H1 (cell line): ENCODE measurements at regions not wholly inside any gene's neighbourhood (a gene's known extent, or its start where the extent isn't known, plus 50 kb on each side); places are given as distances from the start of the nearest gene placed in this dataset.

Source experiments
- ATF2 ChIP-seq: IDR thresholded peaks from 2 replicates; pipeline ENCODE4 v1.6.1; 2012; ENCODE audit warnings: low read length, inconsistent platforms
- BACH1 ChIP-seq: IDR thresholded peaks from 2 replicates; pipeline ENCODE4 v1.6.1; 2012; ENCODE audit warnings: low read length, improper control_type of control experiment
- JUND ChIP-seq: IDR thresholded peaks from 2 replicates; pipeline ENCODE4 v1.6.1; 2011; ENCODE audit warnings: mild to moderate bottlenecking, improper control_type of control experiment, low read length
- KDM4A ChIP-seq: IDR thresholded peaks from one replicate; pipeline ENCODE4 v1.7.1; 2012; ENCODE audit warnings: low read depth, mild to moderate bottlenecking, moderate library complexity, low read length, inconsistent platforms; ENCODE audit not compliant: severe bottlenecking

DNA sequence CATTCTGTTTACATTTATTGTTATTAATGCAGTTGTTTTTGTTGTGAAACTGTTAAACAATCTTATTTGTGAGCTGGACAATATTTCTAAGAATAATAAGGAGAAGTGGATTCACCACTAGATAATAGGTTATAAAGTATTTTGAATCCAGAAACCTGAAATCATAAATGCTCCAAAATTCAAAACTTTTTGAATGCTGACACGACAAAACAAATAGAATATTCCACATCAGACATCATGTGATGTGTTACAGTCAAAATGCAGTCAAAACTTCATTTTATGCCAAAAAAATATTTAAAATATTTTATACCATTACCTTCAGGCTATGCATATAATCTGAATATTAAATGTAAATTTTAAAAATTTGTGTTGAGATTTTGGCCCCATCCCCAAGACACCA is 1321.4 kb downstream of the SLITRK1 start (continued):
- TF ChIP-seq ATF2 (no peak), KDM4A (no peak), BACH1 (no peak), JUND (no peak)
